Common myeloid progenitor, CD34-positive (primary cell): ENCODE measurements at regions not wholly inside any gene's neighbourhood (a gene's known extent, or its start where the extent isn't known, plus 50 kb on each side); places are given as distances from the start of the nearest gene placed in this dataset.

ENCODE experiments used
- CTCF ChIA-PET: fragments of 350-600 bp; sonication (Branson Sonifier 250); formaldehyde crosslinking; loops from one replicate; lab custom pipeline; 2021; ENCODE audit warnings: antibody characterized with exemption; lab: Charles Lee
- POLR2A ChIA-PET: fragments of 350-600 bp; sonication (Branson Sonifier 250); formaldehyde crosslinking; loops from one replicate; lab custom pipeline; 2021; ENCODE audit warnings: antibody characterized with exemption; lab: Charles Lee
- DNase-seq, 3 donors: peaks; one replicate each; pipeline versions ENCODE4 v3.0.0 to v3.0.0-alpha.2; 2013
- H3K27ac ChIP-seq, 2 experiments: 1 replicate in 1 of 2; 2 replicates in 1 of 2; pipeline ENCODE4 v1.7.0; 2013; ENCODE audit warnings: inconsistent platforms in 2 of 2, low read length in 2 of 2, mild to moderate bottlenecking in 2 of 2, low read depth in 1 of 2, moderate library complexity in 1 of 2; ENCODE audit not compliant: severe bottlenecking in 2 of 2, insufficient read depth in 1 of 2, poor library complexity in 1 of 2
- H3K27me3 ChIP-seq, 5 experiments: replicated peaks in 2 of 5; 1 replicate in 3 of 5; 2 replicates in 2 of 5; pipeline versions ENCODE4 v1.6.1 to v1.7.0; 2013; ENCODE audit warnings: low read length in 4 of 5, mild to moderate bottlenecking in 2 of 5, moderate library complexity in 2 of 5, inconsistent platforms in 1 of 5; ENCODE audit not compliant: insufficient read depth in 5 of 5, control insufficient read depth in 4 of 5
- H3K36me3 ChIP-seq, 4 experiments: 1 replicate in 2 of 4; 2 replicates in 2 of 4; pipeline versions ENCODE4 v1.6.1 to v1.7.0; 2013; ENCODE audit warnings: low read length in 3 of 4, control low read depth in 1 of 4, mild to moderate bottlenecking in 1 of 4; ENCODE audit not compliant: control insufficient read depth in 4 of 4, insufficient read depth in 4 of 4
- H3K4me1 ChIP-seq, 4 experiments: 1 replicate in 3 of 4; 2 replicates in 1 of 4; pipeline versions ENCODE4 v1.6.1 to v1.7.1; 2013; ENCODE audit warnings: low read length in 3 of 4, mild to moderate bottlenecking in 3 of 4, control low read depth in 1 of 4, inconsistent platforms in 1 of 4, moderate library complexity in 1 of 4; ENCODE audit not compliant: control insufficient read depth in 4 of 4, insufficient read depth in 4 of 4; ENCODE audit errors: control extremely low read depth in 1 of 4
- H3K4me3 ChIP-seq, 7 experiments: 1 replicate in 4 of 7; 2 replicates in 3 of 7; pipeline versions ENCODE4 v1.5.1 to v1.7.0; 2013; ENCODE audit warnings: mild to moderate bottlenecking in 7 of 7, low read length in 6 of 7, moderate library complexity in 6 of 7, inconsistent platforms in 2 of 7, low read depth in 2 of 7, control low read depth in 1 of 7; ENCODE audit not compliant: insufficient read depth in 4 of 7, control insufficient read depth in 1 of 7; ENCODE audit errors: extremely low read depth in 1 of 7
- H3K9me3 ChIP-seq, 5 experiments: 1 replicate in 4 of 5; 2 replicates in 1 of 5; pipeline versions ENCODE4 v1.6.1 to v1.7.1; 2013; ENCODE audit warnings: low read length in 4 of 5, mild to moderate bottlenecking in 2 of 5, inconsistent platforms in 1 of 5, low read depth in 1 of 5, moderate library complexity in 1 of 5; ENCODE audit not compliant: control insufficient read depth in 4 of 5, insufficient read depth in 2 of 5; ENCODE audit errors: control extremely low read depth in 1 of 5
- WGBS: methylation state at CpG from one replicate; pipeline ENCODE4 v1.1.5; 2013; ENCODE audit not compliant: insufficient coverage; 5-methylcytosine and 5-hydroxymethylcytosine counted together

DNA sequence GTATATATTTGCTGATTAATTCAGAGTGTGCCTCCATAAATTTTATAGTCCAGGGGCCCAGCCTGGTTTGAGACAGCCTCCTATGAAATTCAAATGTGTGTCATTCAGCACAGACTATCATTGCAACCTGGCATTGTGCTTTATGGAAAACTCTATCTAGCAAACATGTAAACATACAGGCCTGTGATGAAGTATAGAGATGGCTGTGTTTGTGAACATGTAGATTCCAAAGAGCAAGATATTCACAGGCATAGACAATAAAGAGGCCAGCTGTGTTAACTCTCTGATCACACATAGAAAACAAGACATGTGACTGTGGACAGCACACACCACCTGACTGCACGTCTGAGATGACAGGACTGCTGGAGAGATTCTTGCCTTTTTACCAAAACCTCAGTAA, 297.9 kb downstream of the EN1 start:
- ChIA-PET POLR2A (no interaction called here), CTCF (no interaction called here)
- H3K27me3 ChIP-seq: peaks cover 0 to 5% (median 0%) of the 10 kb centered on the region in 5 experiments
- no peak overlapping the region for H3K27ac ChIP-seq
- H3K36me3 ChIP-seq: no peaks in the 10 kb centered on the region
- H3K4me3 ChIP-seq: no peak overlapping the region
- DNase-seq: no peak
- 71% methylated on average over 1 of the region's 1 CpG for WGBS
- no peaks in the 10 kb centered on the region for H3K4me1 ChIP-seq
- H3K9me3 ChIP-seq: no peaks in the 10 kb centered on the region

DNA sequence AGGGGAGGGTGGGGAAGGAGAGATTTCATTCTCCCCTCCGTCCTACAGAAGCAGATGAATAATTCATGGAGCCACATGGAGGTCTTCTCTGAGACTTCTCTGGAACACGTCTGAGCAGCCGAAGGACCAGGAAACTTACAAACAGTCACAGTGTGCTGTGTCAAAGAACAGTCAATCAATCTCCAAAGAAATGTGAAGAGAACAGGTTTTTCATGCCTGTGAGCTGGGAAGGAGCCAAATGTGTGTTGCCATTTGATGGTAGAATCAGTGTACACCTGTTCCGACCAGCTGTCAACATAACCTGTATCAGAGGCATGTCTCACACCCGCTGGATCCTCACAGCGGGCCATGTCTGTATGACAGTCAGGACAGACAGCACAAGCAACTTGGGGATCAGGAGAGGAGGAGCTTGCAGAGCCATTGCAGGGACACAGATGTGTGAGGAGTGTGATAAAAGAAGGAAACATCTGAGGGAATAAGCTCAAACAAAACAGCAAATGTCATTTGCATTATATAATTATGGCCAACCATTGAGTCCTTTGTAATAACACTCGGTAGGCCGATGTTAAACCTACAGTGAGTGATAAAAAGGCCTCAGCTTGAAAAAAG, 298.5 kb downstream of the EN1 start:
- H3K27me3 ChIP-seq: peaks cover 0 to 5% (median 0%) of the 10 kb centered on the region in 5 experiments
- H3K4me1 ChIP-seq: no peaks in the 10 kb centered on the region
- no peaks in the 10 kb centered on the region for H3K36me3 ChIP-seq
- no peak overlapping the region for H3K27ac ChIP-seq
- H3K9me3 ChIP-seq: no peaks in the 10 kb centered on the region
- ChIA-PET CTCF (no interaction called here), POLR2A (no interaction called here)
- 81% methylated on average over 5 of the region's 8 CpGs for WGBS
- no peak for DNase-seq
- H3K4me3 ChIP-seq: no peak overlapping the region

DNA sequence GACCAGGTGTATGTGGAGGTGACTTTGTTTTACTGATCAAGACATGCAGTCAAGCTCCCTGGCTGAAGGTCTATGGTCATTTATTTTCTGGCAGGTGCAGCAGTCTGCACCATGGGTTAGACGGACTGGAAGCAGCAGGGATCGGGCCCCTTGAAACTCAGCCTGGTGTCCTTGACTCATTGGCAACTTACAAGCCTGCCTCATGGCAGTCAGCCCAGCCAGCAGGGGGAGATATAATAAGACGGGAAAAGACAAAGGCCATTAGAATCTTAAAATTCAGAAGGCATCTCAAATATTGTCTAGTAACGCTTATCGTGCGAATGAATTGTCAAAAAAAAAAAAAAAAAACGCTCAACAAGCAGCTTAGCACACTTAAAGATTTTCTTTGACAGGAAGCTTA, 308.2 kb downstream of the EN1 start:
- H3K9me3 ChIP-seq: no peaks in the 10 kb centered on the region
- ChIA-PET POLR2A (no interaction called here), CTCF (interaction anchor here (0.6 to 1.2 kb wide), 3 partner anchors 11 to 727 kb away, joined by 3 to 4 read pairs (median 4); no protein-coding TSS in a partner anchor)
- whole genome bisulfite sequencing: 69% methylated on average over 6 of the region's 7 CpGs
- H3K4me1 ChIP-seq: no peaks in the 10 kb centered on the region
- no peak overlapping the region for H3K4me3 ChIP-seq
- no peaks in the 10 kb centered on the region for H3K36me3 ChIP-seq
- peak; percentile 1 to 15 (median 12) for DNase-seq
- H3K27ac ChIP-seq: no peak overlapping the region
- peaks cover 0 to 6% (median 0%) of the 10 kb centered on the region in 5 experiments for H3K27me3 ChIP-seq

DNA sequence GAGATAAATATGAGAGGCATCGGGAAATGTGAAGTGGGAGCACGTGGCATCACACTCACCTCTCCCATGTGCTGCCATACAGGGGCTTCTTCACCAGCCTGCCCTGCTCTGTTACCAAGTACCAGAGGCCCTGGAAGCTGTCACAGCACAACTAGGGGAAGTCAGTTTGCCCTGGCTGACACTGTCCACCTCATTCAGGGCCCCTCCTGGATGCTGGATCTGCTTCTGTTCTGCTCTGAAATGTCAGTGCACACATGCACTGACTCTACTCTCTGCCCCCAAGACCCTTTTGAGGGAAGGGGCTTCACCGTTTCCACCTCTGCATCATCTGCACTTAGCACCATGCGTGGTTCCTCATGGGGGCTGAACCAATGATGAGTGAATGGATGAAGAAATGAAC, 311.1 kb downstream of the EN1 start:
- CTCF ChIA-PET: no interaction called here
- Histone ChIP-seq H3K9me3 (no peaks in the 10 kb centered on the region), H3K36me3 (no peaks in the 10 kb centered on the region), H3K4me3 (no peak overlapping the region), H3K27ac (no peak overlapping the region), H3K27me3 (peaks cover 0 to 6% (median 0%) of the 10 kb centered on the region in 5 experiments), H3K4me1 (no peaks in the 10 kb centered on the region)
- POLR2A ChIA-PET: no interaction called here
- WGBS: 83% methylated on average over 2 of the region's 4 CpGs
- no peak for DNase-seq

DNA sequence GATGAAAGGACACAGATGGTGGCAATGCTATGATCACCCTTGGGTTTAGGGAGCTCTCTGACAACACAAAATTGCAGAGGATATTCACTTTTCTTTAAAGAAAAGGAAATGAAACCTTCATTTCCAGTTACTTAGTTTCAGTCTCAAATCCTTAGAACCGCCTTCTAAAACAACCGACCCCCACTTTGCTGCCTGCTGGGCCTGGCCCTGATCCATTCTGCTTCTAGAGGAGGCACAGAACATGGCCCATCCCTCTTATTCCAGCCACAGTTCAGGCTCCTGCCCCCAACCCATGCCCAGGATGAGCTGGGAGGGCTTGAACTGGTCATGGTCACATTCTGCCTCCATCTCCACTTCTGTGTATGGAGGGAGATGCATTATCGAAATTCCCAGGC, 311.6 kb downstream of the EN1 start:
- no peak overlapping the region for H3K27ac ChIP-seq
- no peaks in the 10 kb centered on the region for H3K9me3 ChIP-seq
- H3K27me3 ChIP-seq: peaks cover 0 to 6% (median 0%) of the 10 kb centered on the region in 5 experiments
- no peaks in the 10 kb centered on the region for H3K36me3 ChIP-seq
- H3K4me1 ChIP-seq: no peaks in the 10 kb centered on the region
- 100% methylated on average over 2 of the region's 3 CpGs for WGBS
- no peak overlapping the region for H3K4me3 ChIP-seq
- ChIA-PET CTCF (no interaction called here), POLR2A (no interaction called here)
- DNase-seq: no peak

DNA sequence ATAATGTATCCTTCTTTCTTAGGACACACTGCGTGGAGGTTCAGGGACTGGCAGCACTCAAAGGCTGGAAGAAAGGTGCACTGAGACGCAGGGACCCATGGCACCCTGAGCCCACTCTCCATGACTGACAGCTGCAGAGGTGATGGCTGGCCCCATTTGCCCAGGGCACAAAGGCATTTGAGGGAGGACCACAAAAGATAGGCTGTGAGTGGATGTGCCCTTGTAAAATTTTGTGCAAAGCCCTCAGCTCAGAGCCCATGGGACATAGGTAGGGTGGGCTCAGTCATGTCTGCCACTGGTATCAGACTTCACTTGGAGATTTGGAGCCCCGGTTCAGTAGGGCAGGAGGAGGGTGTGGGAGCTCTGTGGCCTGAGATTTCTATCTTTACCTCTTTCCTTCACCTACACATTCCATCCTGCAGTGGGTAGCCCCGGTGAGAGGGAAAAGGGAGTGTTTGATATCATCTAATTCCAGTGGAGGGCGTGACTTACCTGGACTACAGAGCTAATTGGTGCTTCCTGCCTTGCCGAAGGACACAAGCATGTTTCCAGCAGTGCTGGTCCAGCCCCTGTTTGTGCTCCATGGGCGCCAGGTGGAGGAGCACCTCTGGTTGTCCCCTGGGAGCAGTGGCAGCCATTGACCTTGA, 312.2 kb downstream of the EN1 start:
- no peak for DNase-seq
- no peaks in the 10 kb centered on the region for H3K36me3 ChIP-seq
- 91% methylated on average over 6 of the region's 7 CpGs for WGBS
- no peaks in the 10 kb centered on the region for H3K4me1 ChIP-seq
- no peaks in the 10 kb centered on the region for H3K9me3 ChIP-seq
- peaks cover 0 to 6% (median 0%) of the 10 kb centered on the region in 5 experiments for H3K27me3 ChIP-seq
- no peak overlapping the region for H3K4me3 ChIP-seq
- no peak overlapping the region for H3K27ac ChIP-seq
- CTCF ChIA-PET: no interaction called here
- POLR2A ChIA-PET: no interaction called here

DNA sequence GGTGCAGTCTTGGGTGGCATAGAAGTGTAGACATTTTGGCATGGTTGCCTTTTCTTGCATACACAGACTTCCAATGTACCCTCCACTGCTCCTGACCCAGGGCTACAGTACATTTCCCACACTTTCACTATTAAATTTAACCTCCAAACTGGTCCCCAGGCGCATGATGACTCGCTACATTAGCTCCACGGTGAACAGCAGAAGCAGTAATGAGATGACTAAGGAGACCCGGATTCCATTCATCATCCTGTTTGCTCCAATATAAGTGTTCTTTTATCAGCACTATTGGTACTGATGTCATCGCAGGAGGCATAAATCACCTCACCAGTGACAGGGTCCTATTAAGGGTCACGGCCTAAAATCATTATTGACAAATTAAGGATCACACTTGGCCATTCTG, 316.5 kb downstream of the EN1 start:
- no peak for DNase-seq
- 88% methylated on average over 6 of the region's 6 CpGs for WGBS
- no peak overlapping the region for H3K27ac ChIP-seq

More for the DNA sequence above, 316.5 kb downstream of the EN1 start:
- Histone ChIP-seq H3K4me3 (no peak overlapping the region), H3K4me1 (no peaks in the 10 kb centered on the region), H3K9me3 (no peaks in the 10 kb centered on the region), H3K36me3 (no peaks in the 10 kb centered on the region), H3K27me3 (peaks cover 0 to 6% (median 5%) of the 10 kb centered on the region in 5 experiments)
- CTCF ChIA-PET: no interaction called here
- POLR2A ChIA-PET: no interaction called here
